ENCODE measurements at regions not wholly inside any gene's neighbourhood (a gene's known extent, or its start where the extent isn't known, plus 50 kb on each side); places are given as distances from the start of the nearest gene placed in this dataset.

- no peak for TF ChIP-seq CTCF (IDR thresholded peaks at IDR 0.05)
- Mint-ChIP-seq H3K27ac (no peak overlapping the region), H3K4me3 (no peak overlapping the region), H3K36me3 (ENCODE audit: low read depth) (no peaks in the 10 kb centered on the region), H3K9me3 (no peaks in the 10 kb centered on the region), H3K27me3 (ENCODE audit: low read depth, poor library complexity) (no peaks in the 10 kb centered on the region), H3K4me1 (no peaks in the 10 kb centered on the region)
- no peak for DNase-seq
These were observed 1364.0 kb downstream of the PCDH9 start for GRCh38 chr13:65866138-65866537.

GRCh38 chr13:65865206-65865605 lies 1364.9 kb downstream of the PCDH9 start:
- H3K27me3 Mint-ChIP-seq (ENCODE audit: low read depth, poor library complexity), result no peaks in the 10 kb centered on the region
- H3K27ac Mint-ChIP-seq, result no peak overlapping the region
- no peaks in the 10 kb centered on the region for H3K4me1 Mint-ChIP-seq
- H3K36me3 Mint-ChIP-seq (ENCODE audit: low read depth), result no peaks in the 10 kb centered on the region
- no peak overlapping the region for H3K4me3 Mint-ChIP-seq
- no peak for DNase-seq
- no peaks in the 10 kb centered on the region for H3K9me3 Mint-ChIP-seq
- no peak for TF ChIP-seq CTCF (IDR thresholded peaks at IDR 0.05)

GRCh38 chr13:65864039-65864438 lies 1366.1 kb downstream of the PCDH9 start:
- no peaks in the 10 kb centered on the region for H3K4me1 Mint-ChIP-seq

GRCh38 chr13:65860306-65860705 lies 1369.8 kb downstream of the PCDH9 start:
- Mint-ChIP-seq H3K27ac (no peak overlapping the region), H3K4me3 (no peak overlapping the region), H3K4me1 (no peaks in the 10 kb centered on the region), H3K9me3 (no peaks in the 10 kb centered on the region), H3K27me3 (ENCODE audit: low read depth, poor library complexity) (no peaks in the 10 kb centered on the region), H3K36me3 (ENCODE audit: low read depth) (no peaks in the 10 kb centered on the region)
- TF ChIP-seq CTCF (IDR thresholded peaks at IDR 0.05), result no peak
- DNase-seq, result no peak

More at GRCh38 chr13:65864039-65864438, 1366.1 kb downstream of the PCDH9 start:
- H3K27me3 Mint-ChIP-seq (ENCODE audit: low read depth, poor library complexity), result no peaks in the 10 kb centered on the region
- H3K4me3 Mint-ChIP-seq, result no peak overlapping the region
- H3K27ac Mint-ChIP-seq, result no peak overlapping the region
- DNase-seq, result no peak
- no peaks in the 10 kb centered on the region for H3K36me3 Mint-ChIP-seq (ENCODE audit: low read depth)
- no peaks in the 10 kb centered on the region for H3K9me3 Mint-ChIP-seq
- no peak for TF ChIP-seq CTCF (IDR thresholded peaks at IDR 0.05)

- no peak overlapping the region for H3K4me3 Mint-ChIP-seq
- DNase-seq, result no peak
- H3K9me3 Mint-ChIP-seq, result no peaks in the 10 kb centered on the region
- peak; percentile 8 for TF ChIP-seq CTCF (IDR thresholded peaks at IDR 0.05)
- no peaks in the 10 kb centered on the region for H3K27me3 Mint-ChIP-seq (ENCODE audit: low read depth, poor library complexity)
- H3K27ac Mint-ChIP-seq, result no peak overlapping the region
- no peaks in the 10 kb centered on the region for H3K36me3 Mint-ChIP-seq (ENCODE audit: low read depth)
- H3K4me1 Mint-ChIP-seq, result no peaks in the 10 kb centered on the region
These were observed 1372.1 kb downstream of the PCDH9 start for GRCh38 chr13:65857942-65858565.

GRCh38 chr13:65856431-65856830 lies 1373.7 kb downstream of the PCDH9 start:
- TF ChIP-seq CTCF (IDR thresholded peaks at IDR 0.05), result no peak
- Mint-ChIP-seq H3K4me1 (no peaks in the 10 kb centered on the region), H3K27me3 (ENCODE audit: low read depth, poor library complexity) (no peaks in the 10 kb centered on the region), H3K27ac (no peak overlapping the region), H3K4me3 (no peak overlapping the region), H3K9me3 (no peaks in the 10 kb centered on the region), H3K36me3 (ENCODE audit: low read depth) (no peaks in the 10 kb centered on the region)
- DNase-seq, result no peak
